Activated effector memory CD4-positive, alpha-beta T cell treated with Interleukin-2 at 50 U/mL for 16 hours (primary cell): ENCODE measurements at regions not wholly inside any gene's neighbourhood (a gene's known extent, or its start where the extent isn't known, plus 50 kb on each side); places are given as distances from the start of the nearest gene placed in this dataset.

Source experiments
- DNase-seq: peaks from one replicate; pipeline ENCODE4 v3.0.0-alpha.2; 2020

DNA sequence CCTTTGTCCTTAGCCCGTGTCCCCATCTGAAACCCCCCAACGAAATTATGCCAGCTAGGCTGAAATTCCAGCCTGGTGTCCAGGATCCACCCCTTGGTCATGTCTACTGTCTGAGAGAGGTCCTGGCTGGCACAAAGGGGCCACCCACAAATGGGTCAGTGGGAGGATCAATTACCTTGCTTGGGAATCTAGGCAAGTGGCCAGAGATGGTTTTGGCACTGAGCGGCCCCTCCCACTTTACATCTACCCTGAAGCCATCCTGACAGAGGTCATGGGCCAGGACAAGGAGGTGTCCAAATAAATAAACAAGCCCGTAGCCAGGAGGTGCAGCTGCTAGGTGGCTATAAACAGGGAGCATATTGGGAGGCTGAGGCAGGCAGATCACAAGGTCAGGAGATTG is 311.5 kb downstream of the MN1 start:
- no peak for DNase-seq

DNA sequence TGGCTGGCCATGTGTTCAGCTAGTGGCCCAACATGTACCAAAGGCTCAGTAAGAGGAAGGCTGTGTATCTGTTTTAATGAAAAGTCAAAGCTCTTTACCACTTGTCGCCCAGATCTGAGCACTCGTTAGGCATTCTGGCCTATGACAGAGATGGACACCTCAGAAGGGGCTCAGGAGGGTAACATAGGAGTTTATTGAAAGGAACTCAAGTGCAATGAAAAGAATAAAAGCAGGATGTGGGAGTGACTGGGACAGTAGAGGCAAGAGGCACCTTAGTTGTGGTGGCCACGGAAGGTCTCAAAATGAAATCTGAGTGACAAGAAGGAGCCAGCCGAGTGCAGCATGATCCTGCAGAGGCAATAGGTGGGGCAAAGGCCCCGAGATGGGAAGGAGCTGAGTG is 309.7 kb downstream of the MN1 start:
- DNase-seq, result no peak

- no peak for DNase-seq
These were observed 308.9 kb downstream of the MN1 start for GRCh38 chr22:27492566-27493201.

- no peak for DNase-seq
These were observed 307.8 kb downstream of the MN1 start for GRCh38 chr22:27493796-27494195.

- DNase-seq, result no peak
These were observed 306.8 kb downstream of the MN1 start for GRCh38 chr22:27494785-27495184.

DNA sequence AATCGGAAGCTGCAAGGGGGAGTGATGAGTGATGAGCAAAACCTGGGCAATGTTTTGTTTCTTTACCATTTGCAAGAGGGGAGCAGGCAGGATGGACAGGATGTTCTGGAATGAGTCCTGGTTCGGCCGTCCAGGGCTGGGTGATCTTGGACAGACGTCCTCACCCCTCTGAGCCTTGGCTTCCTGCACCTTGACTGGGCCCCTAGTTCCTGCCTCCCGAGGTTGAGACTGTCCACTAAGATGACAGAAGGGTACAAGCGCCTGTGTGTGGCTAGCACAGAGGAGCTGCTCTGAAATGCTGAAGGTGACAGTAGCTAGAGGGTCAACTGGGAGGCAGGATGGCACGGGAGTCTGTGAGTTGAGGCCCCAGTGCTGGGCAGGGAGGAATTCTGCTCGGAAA is 306.2 kb downstream of the MN1 start:
- no peak for DNase-seq

GRCh38 chr22:27499121-27499520 is 302.4 kb downstream of the MN1 start:
- no peak for DNase-seq

GRCh38 chr22:27501191-27501936 is 300.2 kb downstream of the MN1 start:
- DNase-seq, result no peak

DNA sequence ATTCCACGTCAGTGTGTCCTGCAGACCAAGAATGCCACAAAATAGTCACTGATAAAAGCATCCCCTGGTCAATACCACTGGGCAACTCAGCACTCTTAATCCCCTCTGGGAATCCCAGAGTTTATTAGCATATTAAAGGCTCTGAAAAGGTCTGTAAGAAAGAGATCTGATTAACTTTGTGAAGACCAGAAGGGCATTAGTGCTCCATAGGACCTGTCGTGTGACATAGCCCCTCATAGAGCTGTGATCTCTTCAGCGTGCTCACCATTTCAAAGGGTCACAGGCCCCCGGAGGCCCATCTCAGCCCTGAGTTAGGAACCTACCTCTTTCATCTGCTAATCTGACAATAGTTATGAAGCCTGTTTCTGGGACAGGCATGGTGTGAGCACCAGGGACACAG is 299.2 kb downstream of the MN1 start:
- DNase-seq, result no peak

DNA sequence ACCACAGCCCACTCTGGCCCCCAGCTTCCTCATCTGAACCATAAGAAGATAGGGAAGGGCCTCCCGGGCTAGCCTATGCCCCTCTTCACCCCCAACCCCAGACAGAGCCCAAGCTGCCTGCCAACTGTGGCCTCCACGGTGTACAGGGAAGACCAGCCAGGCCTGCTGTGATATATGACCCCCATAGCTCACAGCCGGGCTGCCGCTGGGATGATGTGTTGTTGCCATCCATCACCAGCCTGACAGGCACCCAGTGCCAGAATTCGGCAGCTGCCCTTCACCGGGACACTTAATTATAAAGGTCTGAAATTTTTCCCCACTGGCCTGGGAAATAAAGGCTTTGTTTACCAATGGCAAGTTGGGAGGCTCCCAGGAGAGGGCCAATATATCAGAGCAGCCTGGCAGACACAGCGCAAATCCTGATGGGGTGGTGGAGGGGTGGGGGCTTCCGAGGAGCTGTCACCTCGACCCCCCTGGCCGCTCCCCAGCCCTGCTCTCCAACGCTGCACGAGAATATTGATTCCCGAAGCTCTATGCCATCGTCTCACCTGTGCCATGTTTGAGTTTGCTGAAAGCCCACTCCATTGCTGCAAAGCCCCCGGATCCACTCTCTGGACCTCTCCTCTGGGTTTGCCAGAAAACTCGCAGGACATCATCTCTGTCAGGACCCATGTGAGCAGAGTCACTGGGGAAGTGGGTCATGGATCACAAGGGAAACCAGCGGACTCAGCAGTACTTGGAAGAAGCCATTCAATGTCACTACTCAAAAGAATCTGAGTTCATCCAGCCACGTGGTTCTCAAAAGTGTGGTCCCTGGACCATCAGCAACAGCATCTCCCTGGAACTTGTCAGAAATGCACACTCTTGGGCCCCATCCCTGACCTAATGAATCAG is 296.9 kb downstream of the MN1 start:
- DNase-seq, result no peak

DNA sequence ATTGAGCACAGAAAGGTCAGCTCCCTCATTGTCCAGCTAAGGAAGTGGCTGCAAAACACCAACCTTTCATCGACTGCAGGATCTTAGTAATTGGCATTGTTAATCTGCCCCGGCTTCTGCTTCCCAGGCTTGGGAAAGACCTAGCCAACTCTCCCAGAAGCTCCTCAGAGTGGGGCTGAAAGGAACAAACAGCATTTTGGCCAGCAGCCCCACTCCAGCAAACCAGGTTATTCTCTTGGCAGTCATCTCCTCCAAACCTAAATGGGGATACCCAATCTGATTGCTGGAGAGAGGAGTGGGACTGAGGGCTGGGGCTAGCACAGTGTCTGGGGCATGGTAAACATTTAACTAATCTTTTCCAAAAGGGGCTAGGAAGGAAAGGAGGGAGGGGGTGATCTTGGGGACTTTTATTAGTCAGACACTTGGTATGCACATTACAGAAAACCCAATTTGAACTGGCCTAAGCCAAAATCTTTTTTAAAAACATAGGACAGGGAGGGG is 294.4 kb downstream of the MN1 start:
- DNase-seq, result no peak

DNA sequence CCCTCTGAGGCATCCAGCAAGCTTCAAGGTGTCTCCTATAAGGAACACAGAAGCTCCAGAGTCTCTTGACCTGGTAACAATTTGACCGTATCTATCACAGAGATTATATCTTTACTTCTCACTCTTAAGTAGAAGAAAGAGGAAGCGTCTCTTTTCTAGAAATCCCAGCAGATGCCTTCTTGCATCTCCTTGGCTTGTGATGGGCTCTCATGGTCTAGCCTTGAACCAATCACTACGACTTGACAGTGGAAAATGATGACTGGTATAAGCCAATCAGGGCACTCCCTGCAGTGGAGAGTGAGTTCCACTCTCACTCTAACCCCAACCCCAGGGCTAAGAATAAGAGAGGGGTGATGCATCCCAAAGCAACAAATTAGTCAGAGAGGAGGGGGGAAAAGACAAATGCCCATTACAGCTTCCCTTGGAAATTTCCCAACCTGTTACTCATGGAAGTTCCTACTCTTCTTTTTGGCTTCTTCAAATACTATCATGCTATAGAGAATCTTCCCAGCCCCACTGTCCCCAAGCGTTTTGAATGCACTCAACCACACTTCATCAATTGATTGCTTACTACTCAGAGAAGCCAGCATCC is 293.5 kb downstream of the MN1 start:
- DNase-seq, result no peak

GRCh38 chr22:27509132-27509920 is 292.2 kb downstream of the MN1 start:
- DNase-seq, result no peak

DNA sequence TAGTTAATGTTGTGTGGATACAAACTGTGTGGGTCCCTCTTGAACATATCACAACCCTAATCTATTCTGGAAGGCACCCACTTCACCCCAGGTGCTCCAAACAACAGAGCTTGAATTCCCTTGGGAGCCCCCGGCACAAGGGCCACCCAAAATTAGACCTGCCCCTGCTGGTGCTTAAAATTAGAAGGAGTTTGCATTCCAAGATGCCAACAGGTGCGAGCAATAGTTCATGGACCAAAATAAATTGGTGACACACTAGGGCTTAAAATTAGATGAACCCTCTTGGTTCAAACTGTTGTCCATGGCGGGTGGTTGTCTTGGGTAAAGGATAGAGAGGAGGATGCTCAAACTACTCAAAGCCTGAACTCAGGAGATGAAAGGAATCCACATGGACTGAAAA is 291.5 kb downstream of the MN1 start:
- DNase-seq, result no peak

- DNase-seq, result no peak
These were observed 289.2 kb downstream of the MN1 start for GRCh38 chr22:27512283-27512761.

- no peak for DNase-seq
These were observed 288.5 kb downstream of the MN1 start for GRCh38 chr22:27513021-27513420.

DNA sequence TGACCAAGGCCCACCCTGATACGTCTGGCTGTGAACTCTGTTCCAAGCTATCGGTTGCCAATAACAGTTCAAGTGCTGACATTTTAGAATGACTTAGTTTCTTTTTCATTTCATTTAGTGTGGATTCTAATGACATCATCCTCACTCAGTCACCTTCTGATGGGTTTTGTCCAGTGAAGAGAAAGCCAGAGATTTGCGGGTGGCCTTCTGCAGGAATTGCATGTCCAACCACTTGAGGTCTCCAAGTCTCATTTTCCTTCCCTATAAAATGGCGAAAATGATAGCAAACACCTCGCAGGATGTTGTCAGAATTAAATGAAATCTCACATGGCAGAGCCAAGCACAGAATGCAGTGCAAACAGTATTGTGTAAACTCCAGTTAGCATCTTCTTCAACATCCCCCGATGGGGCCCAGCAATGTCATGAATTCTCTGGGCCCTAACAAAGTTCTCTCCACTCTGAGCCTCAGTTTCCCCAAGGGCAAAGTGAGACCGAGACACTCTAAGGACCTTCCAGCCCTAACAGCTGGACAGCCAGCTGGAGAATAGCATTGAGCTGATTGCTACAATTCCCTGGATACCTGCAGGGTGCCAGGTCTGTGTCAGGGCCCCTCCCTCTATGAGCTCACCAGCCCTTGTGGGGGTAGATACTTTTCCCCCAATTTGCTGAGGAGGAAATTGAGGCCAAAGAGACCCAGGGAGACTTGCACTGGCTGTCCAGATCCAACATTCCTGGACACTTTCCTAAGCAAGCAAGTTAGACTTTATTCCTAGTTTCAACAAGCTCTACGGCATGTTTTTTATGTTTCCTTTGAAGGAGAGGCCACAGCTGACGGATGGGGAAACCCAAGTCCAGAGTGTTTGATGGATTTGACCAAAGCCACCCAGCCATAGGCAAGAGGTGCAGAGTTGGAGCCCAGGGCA is 286.7 kb downstream of the MN1 start:
- DNase-seq, result no peak

DNA sequence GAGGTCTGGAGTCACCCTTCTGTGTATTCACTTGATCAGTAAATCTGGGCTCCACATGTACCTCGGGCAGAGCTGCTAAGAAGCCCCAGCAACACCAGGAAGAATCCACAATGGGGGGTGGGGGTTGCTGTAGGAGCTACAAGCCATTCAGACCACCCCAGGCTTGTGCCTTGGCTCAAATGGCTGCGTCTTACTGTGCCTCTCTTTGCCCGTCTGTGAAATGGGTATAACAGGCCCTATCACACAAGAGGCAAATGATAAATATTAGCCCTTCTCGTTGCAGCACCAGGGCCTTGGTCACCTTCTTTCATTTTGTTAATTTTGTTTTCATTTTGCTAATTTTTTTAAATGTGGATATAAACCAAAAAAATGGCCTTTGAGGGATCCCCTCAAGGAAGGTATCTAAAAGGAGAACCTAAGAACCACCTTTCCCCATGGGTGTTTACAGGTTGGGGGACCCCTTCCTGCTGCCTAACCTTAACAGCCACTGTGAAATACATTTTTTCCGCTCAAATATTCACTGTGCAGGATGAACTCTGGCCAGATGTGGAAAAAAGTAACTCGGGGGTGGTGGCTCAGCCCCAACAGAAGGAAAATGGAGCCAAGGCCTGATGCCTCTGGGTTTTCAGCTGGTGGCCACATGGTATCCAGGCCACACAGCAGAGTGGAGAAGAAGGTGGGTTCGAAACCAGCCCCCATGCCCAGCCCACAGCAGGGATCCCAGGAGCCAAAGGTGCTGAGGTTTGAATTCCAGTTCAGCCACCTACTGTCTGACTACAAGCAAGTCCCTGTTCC is 284.0 kb downstream of the MN1 start:
- DNase-seq, result no peak

DNA sequence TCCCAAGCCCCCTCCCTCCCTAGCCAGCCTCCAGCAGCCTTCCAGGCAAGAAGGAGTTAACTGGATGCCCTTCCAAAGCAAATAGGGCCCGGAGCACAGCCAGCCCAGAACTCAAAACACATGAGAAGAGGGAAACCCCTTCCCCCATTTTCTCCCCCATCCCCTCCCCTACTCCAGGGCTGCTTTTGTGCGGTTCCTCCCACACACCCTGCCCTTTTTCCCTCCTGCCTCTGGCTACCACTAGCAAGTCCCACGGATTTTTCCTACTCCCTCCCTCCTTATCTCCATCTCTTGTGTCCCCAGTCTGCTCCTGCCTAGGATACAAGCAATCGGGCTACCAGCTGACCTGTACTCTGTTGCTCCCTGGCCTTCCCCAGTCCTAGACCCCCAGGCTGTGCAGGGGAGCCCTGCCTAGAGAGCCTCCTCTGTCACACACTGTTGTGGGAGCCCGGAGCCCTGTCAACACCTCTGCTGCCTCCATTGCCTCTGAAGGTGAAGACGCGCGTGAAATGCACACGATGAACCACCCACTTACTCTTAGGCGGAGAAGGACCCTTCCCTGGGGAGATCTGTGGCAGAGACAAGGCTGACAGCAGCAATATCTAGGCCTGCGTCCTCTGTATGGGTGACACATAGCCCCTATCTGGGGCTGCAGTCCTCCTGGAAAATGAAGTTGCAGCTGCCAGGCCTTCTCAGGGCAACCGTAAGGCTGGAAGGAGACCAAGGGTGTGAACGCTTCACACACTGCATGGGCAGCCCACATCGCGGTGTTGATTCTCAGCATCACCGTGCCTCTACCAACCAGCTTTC is 282.8 kb downstream of the MN1 start:
- DNase-seq, result no peak
